GM18519 (cell line): ENCODE measurements at regions not wholly inside any gene's neighbourhood (a gene's known extent, or its start where the extent isn't known, plus 50 kb on each side); places are given as distances from the start of the nearest gene placed in this dataset.

ENCODE experiments used
- ATAC-seq: cut with Tn5 transposase; IDR thresholded peaks from one replicate; pipeline ENCODE4 v1.9.1; 2021; ENCODE audit warnings: mild to moderate bottlenecking, moderate library complexity; ENCODE audit not compliant: unreplicated experiment, low FRiP score

GRCh38 chr10:108904163-108904838, 1019.0 kb downstream of the XPNPEP1 start:
- ATAC-seq, result no peak

- ATAC-seq, result peak; percentile 49
Observed at GRCh38 chr10:108902619-108903285, 1020.6 kb downstream of the XPNPEP1 start.

GRCh38 chr10:108901781-108902618, 1021.3 kb downstream of the XPNPEP1 start:
- no peak for ATAC-seq

- ATAC-seq, result no peak
Observed at GRCh38 chr10:108899670-108900069, 1023.6 kb downstream of the XPNPEP1 start.

GRCh38 chr10:108894402-108895301, 1028.7 kb downstream of the XPNPEP1 start:
- ATAC-seq, result peak; percentile 85

- no peak for ATAC-seq
Observed at GRCh38 chr10:108877095-108877561, 1046.2 kb downstream of the XPNPEP1 start.

GRCh38 chr10:108872854-108873253, 1050.5 kb downstream of the XPNPEP1 start:
- ATAC-seq, result no peak

- no peak for ATAC-seq
Observed at GRCh38 chr10:108868881-108869280, 1054.4 kb downstream of the XPNPEP1 start.

GRCh38 chr10:108862676-108863350, 1060.5 kb downstream of the XPNPEP1 start:
- ATAC-seq, result no peak

- no peak for ATAC-seq
Observed at GRCh38 chr10:108861181-108861754, 1062.0 kb downstream of the XPNPEP1 start.

GRCh38 chr10:108852211-108852610, 1071.1 kb downstream of the XPNPEP1 start:
- ATAC-seq, result peak; percentile 72

- peak; percentile 88 for ATAC-seq
Observed at GRCh38 chr10:108850138-108850854, 1073.0 kb downstream of the XPNPEP1 start.

GRCh38 chr10:108849688-108850087, 1073.6 kb downstream of the XPNPEP1 start:
- ATAC-seq, result peak; percentile 16

- ATAC-seq, result no peak
Observed at GRCh38 chr10:108849186-108849585, 1074.1 kb downstream of the XPNPEP1 start.

- ATAC-seq, result no peak
Observed at GRCh38 chr10:108848046-108848445, 1075.3 kb downstream of the XPNPEP1 start.

- ATAC-seq, result no peak
Observed at GRCh38 chr10:108840944-108841343, 1082.4 kb downstream of the XPNPEP1 start.

- no peak for ATAC-seq
Observed at GRCh38 chr10:108836362-108836761, 1086.9 kb downstream of the XPNPEP1 start.

- no peak for ATAC-seq
Observed at GRCh38 chr10:108822026-108822425, 1101.3 kb downstream of the XPNPEP1 start.

GRCh38 chr10:108819302-108819701, 1104.0 kb downstream of the XPNPEP1 start:
- no peak for ATAC-seq
